ENCODE measurements at regions not wholly inside any gene's neighbourhood (a gene's known extent, or its start where the extent isn't known, plus 50 kb on each side); places are given as distances from the start of the nearest gene placed in this dataset.

DNA sequence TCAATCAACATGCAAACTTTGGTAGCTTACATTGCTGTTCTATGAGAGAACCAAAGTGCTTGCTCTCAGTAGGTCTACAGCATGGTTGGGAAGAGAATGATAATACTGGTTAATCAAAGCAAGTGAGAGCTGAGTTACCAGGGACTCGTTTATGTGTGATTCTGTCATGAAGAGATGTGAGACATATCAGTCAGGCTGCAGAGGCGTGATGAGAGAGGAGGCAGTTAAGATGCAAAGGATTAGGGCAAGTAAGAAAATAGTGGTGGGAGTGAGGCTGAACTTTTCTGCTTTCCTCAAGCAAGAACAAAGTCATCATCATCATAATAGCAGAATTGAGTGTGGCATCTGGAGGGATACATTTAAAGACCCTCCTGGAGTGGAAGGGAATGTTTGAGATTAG is 86.5 kb downstream of the RPS12 start (continued):
- TF ChIP-seq, protein P1, sequence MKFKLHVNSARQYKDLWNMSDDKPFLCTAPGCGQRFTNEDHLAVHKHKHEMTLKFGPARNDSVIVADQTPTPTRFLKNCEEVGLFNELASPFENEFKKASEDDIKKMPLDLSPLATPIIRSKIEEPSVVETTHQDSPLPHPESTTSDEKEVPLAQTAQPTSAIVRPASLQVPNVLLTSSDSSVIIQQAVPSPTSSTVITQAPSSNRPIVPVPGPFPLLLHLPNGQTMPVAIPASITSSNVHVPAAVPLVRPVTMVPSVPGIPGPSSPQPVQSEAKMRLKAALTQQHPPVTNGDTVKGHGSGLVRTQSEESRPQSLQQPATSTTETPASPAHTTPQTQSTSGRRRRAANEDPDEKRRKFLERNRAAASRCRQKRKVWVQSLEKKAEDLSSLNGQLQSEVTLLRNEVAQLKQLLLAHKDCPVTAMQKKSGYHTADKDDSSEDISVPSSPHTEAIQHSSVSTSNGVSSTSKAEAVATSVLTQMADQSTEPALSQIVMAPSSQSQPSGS (IDR thresholded peaks at IDR 0.05; ENCODE audit: low read length): no peak
- no peak for TF ChIP-seq PHF8 (conservative IDR thresholded peaks at IDR 0.05; ENCODE audit: low read depth, low read length)

Measured in H1 (cell line).